ENCODE measurements at regions not wholly inside any gene's neighbourhood (a gene's known extent, or its start where the extent isn't known, plus 50 kb on each side); places are given as distances from the start of the nearest gene placed in this dataset.

DNA sequence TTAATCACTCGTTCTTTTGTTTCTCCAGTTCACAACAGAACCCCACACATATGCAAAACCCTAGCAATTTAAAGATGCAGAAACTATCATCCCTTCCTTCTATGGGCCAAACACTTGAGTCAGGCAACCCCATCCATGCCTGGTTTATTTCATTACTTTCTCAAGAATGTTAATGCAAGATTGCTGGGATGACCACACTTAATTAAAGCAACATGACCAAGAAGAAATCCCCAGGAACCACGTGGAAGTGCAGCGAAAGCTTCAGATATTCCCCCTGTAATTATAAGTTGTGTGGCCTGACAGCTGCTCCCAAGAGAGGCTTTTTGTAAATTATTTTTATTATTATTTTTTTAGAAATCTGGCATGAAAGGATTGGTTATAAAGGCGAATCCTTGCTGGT lies 246.2 kb upstream of the ID2 start:
- Histone ChIP-seq H3K27me3 (no peaks in the 10 kb centered on the region), H3K9me3 (no peaks in the 10 kb centered on the region), H3K4me3 (no peak overlapping the region), H3K36me3 (no peaks in the 10 kb centered on the region), H3K4me1 (peaks cover 0 to 4% of the 10 kb centered on the region in 2 donors), H3K27ac (no peak overlapping the region)
- in situ Hi-C loops (cut with MboI; ENCODE audit: low sequenced_read_pairs in 4 of 4) (no loop called here), intact Hi-C loops (cut with DNase I; ENCODE audit: low total_unique reads) (loop anchor here (5.0 kb wide), 1 partner anchor 872 kb away; no protein-coding TSS in a partner anchor)
- ATAC-seq (no peak), DNase-seq (no peak)
- no peak for TF ChIP-seq POLR2A (IDR thresholded peaks at IDR 0.05)
- TF ChIP-seq, protein P1, sequence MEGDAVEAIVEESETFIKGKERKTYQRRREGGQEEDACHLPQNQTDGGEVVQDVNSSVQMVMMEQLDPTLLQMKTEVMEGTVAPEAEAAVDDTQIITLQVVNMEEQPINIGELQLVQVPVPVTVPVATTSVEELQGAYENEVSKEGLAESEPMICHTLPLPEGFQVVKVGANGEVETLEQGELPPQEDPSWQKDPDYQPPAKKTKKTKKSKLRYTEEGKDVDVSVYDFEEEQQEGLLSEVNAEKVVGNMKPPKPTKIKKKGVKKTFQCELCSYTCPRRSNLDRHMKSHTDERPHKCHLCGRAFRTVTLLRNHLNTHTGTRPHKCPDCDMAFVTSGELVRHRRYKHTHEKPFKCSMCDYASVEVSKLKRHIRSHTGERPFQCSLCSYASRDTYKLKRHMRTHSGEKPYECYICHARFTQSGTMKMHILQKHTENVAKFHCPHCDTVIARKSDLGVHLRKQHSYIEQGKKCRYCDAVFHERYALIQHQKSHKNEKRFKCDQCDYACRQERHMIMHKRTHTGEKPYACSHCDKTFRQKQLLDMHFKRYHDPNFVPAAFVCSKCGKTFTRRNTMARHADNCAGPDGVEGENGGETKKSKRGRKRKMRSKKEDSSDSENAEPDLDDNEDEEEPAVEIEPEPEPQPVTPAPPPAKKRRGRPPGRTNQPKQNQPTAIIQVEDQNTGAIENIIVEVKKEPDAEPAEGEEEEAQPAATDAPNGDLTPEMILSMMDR (IDR thresholded peaks at IDR 0.05 in 4 of 5, conservative IDR thresholded peaks at IDR 0.05 in 1 of 5) = no peak

DNA sequence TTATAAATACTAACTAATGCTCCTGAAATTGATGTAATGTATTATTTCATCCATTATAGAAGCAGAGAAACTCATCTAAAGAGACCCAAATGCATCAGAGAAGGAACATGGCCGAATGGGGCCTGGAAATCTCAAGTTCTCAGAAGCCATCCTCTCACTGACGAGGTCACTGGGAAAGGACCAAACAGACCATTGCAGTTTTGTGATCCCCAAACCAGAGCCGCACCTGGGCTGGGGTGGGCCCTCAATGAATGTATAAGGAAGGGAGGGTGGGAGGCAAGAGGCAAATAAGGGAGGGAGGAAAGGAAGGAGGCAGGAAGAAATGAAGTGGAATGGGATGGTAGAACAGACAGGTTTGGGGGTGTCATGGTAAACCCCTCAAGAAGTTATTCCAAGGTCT lies 245.3 kb upstream of the ID2 start:
- Histone ChIP-seq H3K9me3 (no peaks in the 10 kb centered on the region), H3K27ac (no peak overlapping the region), H3K27me3 (no peaks in the 10 kb centered on the region), H3K36me3 (no peaks in the 10 kb centered on the region), H3K4me1 (peaks cover 0 to 4% of the 10 kb centered on the region in 2 donors), H3K4me3 (no peak overlapping the region)
- intact Hi-C loops (cut with DNase I; ENCODE audit: low total_unique reads) (loop anchor here (5.0 kb wide), 1 partner anchor 871 kb away; no protein-coding TSS in a partner anchor), in situ Hi-C loops (cut with MboI; ENCODE audit: low sequenced_read_pairs in 4 of 4) (no loop called here)
- no peak for ATAC-seq
- no peak for TF ChIP-seq POLR2A (IDR thresholded peaks at IDR 0.05)
- TF ChIP-seq, protein P1 (IDR thresholded peaks at IDR 0.05 in 4 of 5, conservative IDR thresholded peaks at IDR 0.05 in 1 of 5) = no peak
- DNase-seq = no peak

DNA sequence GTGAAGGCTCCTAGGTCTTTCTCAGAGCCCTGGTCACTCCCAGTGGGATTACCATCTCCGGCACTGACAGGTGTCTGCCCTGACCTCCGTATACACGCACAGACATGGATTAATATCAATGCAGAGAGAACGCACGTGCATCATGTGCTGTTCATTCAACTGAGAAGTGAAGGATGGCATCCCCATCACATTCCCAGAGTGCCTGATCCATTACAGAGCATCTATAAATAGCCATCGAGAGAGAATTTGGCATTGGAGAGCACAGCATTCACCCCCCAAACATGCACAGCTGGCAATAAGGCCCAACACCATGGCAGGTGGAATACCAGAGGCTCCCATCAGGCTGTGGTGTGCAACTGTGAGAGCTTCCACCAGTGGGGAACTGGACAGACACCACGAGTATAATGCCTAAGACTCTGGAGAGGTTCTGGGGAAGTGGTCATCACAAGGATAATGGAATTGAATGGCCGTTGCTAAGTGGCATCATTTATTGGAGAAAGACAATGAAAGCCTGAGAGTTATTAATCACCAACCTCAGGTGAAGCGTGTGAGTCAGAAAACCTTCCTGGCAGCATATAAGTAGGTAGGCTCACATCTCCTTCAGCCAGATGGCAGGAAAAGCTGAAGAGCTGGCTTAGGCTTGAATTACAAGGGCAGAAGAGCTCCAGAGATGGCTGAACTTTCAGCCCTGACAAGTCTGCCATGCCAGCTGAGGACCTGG lies 244.5 kb upstream of the ID2 start:
- no peak for TF ChIP-seq POLR2A (IDR thresholded peaks at IDR 0.05)
- TF ChIP-seq, protein P1 (IDR thresholded peaks at IDR 0.05 in 4 of 5, conservative IDR thresholded peaks at IDR 0.05 in 1 of 5) = no peak
- Histone ChIP-seq H3K27ac (no peak overlapping the region), H3K9me3 (no peaks in the 10 kb centered on the region), H3K27me3 (no peaks in the 10 kb centered on the region), H3K36me3 (no peaks in the 10 kb centered on the region), H3K4me3 (no peak overlapping the region), H3K4me1 (peaks cover 0 to 4% of the 10 kb centered on the region in 2 donors)
- intact Hi-C loops (cut with DNase I; ENCODE audit: low total_unique reads) = loop anchor here (5.0 kb wide), 1 partner anchor 870 kb away; no protein-coding TSS in a partner anchor
- DNase-seq = no peak
- in situ Hi-C loops (cut with MboI; ENCODE audit: low sequenced_read_pairs in 4 of 4) = no loop called here
- ATAC-seq = no peak

DNA sequence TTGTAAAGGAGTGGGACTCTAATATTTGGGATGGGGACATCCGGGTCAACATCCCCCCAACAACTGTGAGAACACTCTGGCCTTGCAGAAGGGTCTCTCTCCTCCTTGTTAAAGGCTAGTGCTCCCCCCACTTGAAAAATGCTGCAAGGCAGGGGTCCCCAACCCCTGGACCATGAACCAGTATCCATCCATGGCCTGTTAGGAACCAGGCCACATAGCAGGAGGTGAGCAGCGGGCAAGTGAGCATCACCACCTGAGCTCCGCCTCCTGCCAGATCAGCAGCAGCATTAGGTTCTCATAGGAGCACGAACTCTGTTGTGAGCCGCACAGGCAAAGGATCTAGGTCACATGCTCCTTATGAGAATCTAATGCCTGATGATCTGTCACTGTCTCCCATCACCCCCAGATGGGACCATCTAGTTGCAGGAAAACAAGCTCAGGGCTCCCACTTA lies 243.9 kb upstream of the ID2 start:
- TF ChIP-seq POLR2A (IDR thresholded peaks at IDR 0.05) = no peak
- TF ChIP-seq, protein P1 (IDR thresholded peaks at IDR 0.05 in 4 of 5, conservative IDR thresholded peaks at IDR 0.05 in 1 of 5) = no peak
- intact Hi-C loops (cut with DNase I; ENCODE audit: low total_unique reads) = loop anchor here (5.0 kb wide), 1 partner anchor 869 kb away; no protein-coding TSS in a partner anchor

More for the DNA sequence above, 243.9 kb upstream of the ID2 start:
- no peak overlapping the region for H3K4me3 ChIP-seq
- H3K4me1 ChIP-seq = peaks cover 0 to 4% of the 10 kb centered on the region in 2 donors
- no peaks in the 10 kb centered on the region for H3K27me3 ChIP-seq
- H3K27ac ChIP-seq = no peak overlapping the region
- in situ Hi-C loops (cut with MboI; ENCODE audit: low sequenced_read_pairs in 4 of 4) = no loop called here
- no peaks in the 10 kb centered on the region for H3K9me3 ChIP-seq
- ATAC-seq = no peak
- DNase-seq = no peak
- no peaks in the 10 kb centered on the region for H3K36me3 ChIP-seq
